CD4-positive, CD25-positive, alpha-beta regulatory T cell (primary cell): ENCODE measurements at regions not wholly inside any gene's neighbourhood (a gene's known extent, or its start where the extent isn't known, plus 50 kb on each side); places are given as distances from the start of the nearest gene placed in this dataset.

Experiments used
- ATAC-seq, 2 donors: fragments of 150-1000 bp; cut with Tn5 transposase; one replicate each; pipeline ENCODE4 v1.10.0; 2021; ENCODE audit warnings: low read depth in 2 of 2, moderate number of reproducible peaks in 2 of 2, moderate library complexity in 1 of 2
- DNase-seq, 3 donors: peaks; one replicate each; pipeline versions ENCODE4 v3.0.0 to v3.0.0-alpha.2; 2012 to 2022; ENCODE audit warnings: mixed read lengths in 1 of 3
- H3K27ac ChIP-seq: one replicate; pipeline ENCODE4 v1.7.0; 2013; ENCODE audit warnings: mild to moderate bottlenecking, low read length; ENCODE audit not compliant: insufficient read depth, poor library complexity, severe bottlenecking
- H3K27me3 ChIP-seq: one replicate; pipeline ENCODE4 v1.7.0; 2013; ENCODE audit warnings: low read length; ENCODE audit not compliant: control insufficient read depth, insufficient read depth
- H3K36me3 ChIP-seq: one replicate; pipeline ENCODE4 v1.7.0; 2013; ENCODE audit warnings: mild to moderate bottlenecking, low read length, moderate library complexity; ENCODE audit not compliant: control insufficient read depth, insufficient read depth
- H3K4me1 ChIP-seq: 2 replicates; pipeline ENCODE4 v1.7.0; 2013; ENCODE audit warnings: mild to moderate bottlenecking, low read length; ENCODE audit not compliant: insufficient read depth, control insufficient read depth, poor library complexity, severe bottlenecking
- H3K4me3 ChIP-seq: one replicate; pipeline ENCODE4 v1.7.0; 2013; ENCODE audit warnings: low read depth, mild to moderate bottlenecking, low read length, moderate library complexity
- H3K9me3 ChIP-seq, 2 experiments: 1 replicate in 1 of 2; 2 replicates in 1 of 2; pipeline ENCODE4 v1.7.0; 2013; ENCODE audit warnings: low read length in 2 of 2, mild to moderate bottlenecking in 1 of 2, moderate library complexity in 1 of 2; ENCODE audit not compliant: control insufficient read depth in 2 of 2
- H3K27ac Mint-ChIP-seq, 3 donors: one replicate each; pipeline ENCODE4 v1.8.0; 2020 to 2022; ENCODE audit warnings: mild to moderate bottlenecking in 3 of 3, mixed read lengths in 3 of 3, moderate library complexity in 2 of 3
- H3K27me3 Mint-ChIP-seq: one replicate; pipeline ENCODE4 v1.8.0; 2022; ENCODE audit warnings: mild to moderate bottlenecking, mixed read lengths
- H3K36me3 Mint-ChIP-seq: one replicate; pipeline ENCODE4 v1.8.0; 2020; ENCODE audit warnings: mixed read lengths
- H3K4me1 Mint-ChIP-seq, 4 donors: one replicate each; pipeline ENCODE4 v1.8.0; 2020 to 2022; ENCODE audit warnings: mixed read lengths in 4 of 4, mild to moderate bottlenecking in 1 of 4
- H3K4me3 Mint-ChIP-seq, 4 donors: one replicate each; pipeline ENCODE4 v1.8.0; 2020 to 2022; ENCODE audit warnings: mild to moderate bottlenecking in 4 of 4, mixed read lengths in 4 of 4, moderate library complexity in 3 of 4
- H3K9me3 Mint-ChIP-seq, 7 donors: one replicate each; pipeline ENCODE4 v1.8.0; 2020 to 2022; ENCODE audit warnings: mixed read lengths in 7 of 7, mild to moderate bottlenecking in 3 of 7, moderate library complexity in 2 of 7

GRCh38 chr2:51516667-51517066 is 484.7 kb upstream of the NRXN1 start:
- Histone ChIP-seq H3K27me3 (no peaks in the 10 kb centered on the region), H3K9me3 (peaks cover 0 to 2% of the 10 kb centered on the region in 2 experiments), H3K27ac (no peak overlapping the region), H3K36me3 (no peaks in the 10 kb centered on the region), H3K4me1 (no peaks in the 10 kb centered on the region), H3K4me3 (no peak overlapping the region)
- DNase-seq: no peak
- Mint-ChIP-seq H3K27ac (no peak overlapping the region), H3K9me3 (peaks cover 6 to 25% (median 10%) of the 10 kb centered on the region in 7 donors), H3K4me3 (no peak overlapping the region), H3K4me1 (no peaks in the 10 kb centered on the region), H3K27me3 (no peaks in the 10 kb centered on the region), H3K36me3 (no peaks in the 10 kb centered on the region)
- no peak for ATAC-seq

GRCh38 chr2:51511002-51511401 is 479.1 kb upstream of the NRXN1 start:
- Mint-ChIP-seq H3K4me3 (no peak overlapping the region), H3K27me3 (no peaks in the 10 kb centered on the region)
- no peak for ATAC-seq

GRCh38 chr2:51510303-51510702 is 478.4 kb upstream of the NRXN1 start:
- no peaks in the 10 kb centered on the region for H3K27me3 ChIP-seq
- no peaks in the 10 kb centered on the region for H3K27me3 Mint-ChIP-seq
- no peaks in the 10 kb centered on the region for H3K36me3 Mint-ChIP-seq
- no peak for ATAC-seq
- H3K27ac ChIP-seq: no peak overlapping the region
- no peak overlapping the region for H3K4me3 Mint-ChIP-seq
- no peaks in the 10 kb centered on the region for H3K36me3 ChIP-seq
- no peak overlapping the region for H3K27ac Mint-ChIP-seq
- H3K4me3 ChIP-seq: no peak overlapping the region
- no peaks in the 10 kb centered on the region for H3K4me1 ChIP-seq
- H3K9me3 ChIP-seq: peaks cover 0 to 5% of the 10 kb centered on the region in 2 experiments
- no peak for DNase-seq
- no peaks in the 10 kb centered on the region for H3K4me1 Mint-ChIP-seq
- peaks cover 3 to 22% (median 8%) of the 10 kb centered on the region in 7 donors for H3K9me3 Mint-ChIP-seq

More at GRCh38 chr2:51511002-51511401, 479.1 kb upstream of the NRXN1 start:
- Mint-ChIP-seq H3K4me1 (no peaks in the 10 kb centered on the region), H3K9me3 (peaks cover 3 to 22% (median 8%) of the 10 kb centered on the region in 7 donors), H3K36me3 (no peaks in the 10 kb centered on the region), H3K27ac (no peak overlapping the region)
- DNase-seq: no peak
- H3K4me1 ChIP-seq: no peaks in the 10 kb centered on the region
- no peaks in the 10 kb centered on the region for H3K36me3 ChIP-seq
- no peaks in the 10 kb centered on the region for H3K27me3 ChIP-seq
- no peak overlapping the region for H3K4me3 ChIP-seq
- no peak overlapping the region for H3K27ac ChIP-seq
- H3K9me3 ChIP-seq: peaks cover 0 to under 1% of the 10 kb centered on the region in 2 experiments

- Histone ChIP-seq H3K9me3 (peaks cover 3 to 5% of the 10 kb centered on the region in 2 experiments), H3K4me1 (no peaks in the 10 kb centered on the region), H3K27ac (no peak overlapping the region), H3K36me3 (no peaks in the 10 kb centered on the region), H3K4me3 (no peak overlapping the region), H3K27me3 (no peaks in the 10 kb centered on the region)
- H3K27me3 Mint-ChIP-seq: no peaks in the 10 kb centered on the region
- peaks cover 3 to 16% (median 8%) of the 10 kb centered on the region in 7 donors for H3K9me3 Mint-ChIP-seq
- no peak overlapping the region for H3K27ac Mint-ChIP-seq
- H3K4me1 Mint-ChIP-seq: no peaks in the 10 kb centered on the region
- no peaks in the 10 kb centered on the region for H3K36me3 Mint-ChIP-seq
- no peak for ATAC-seq
- no peak overlapping the region for H3K4me3 Mint-ChIP-seq
- no peak for DNase-seq
Measured at GRCh38 chr2:51505533-51505932, 473.6 kb upstream of the NRXN1 start.

GRCh38 chr2:51490576-51491234 is 458.8 kb upstream of the NRXN1 start:
- no peak overlapping the region for H3K27ac ChIP-seq
- H3K9me3 ChIP-seq: peaks cover 0 to 3% of the 10 kb centered on the region in 2 experiments
- no peak overlapping the region for H3K4me3 Mint-ChIP-seq
- no peaks in the 10 kb centered on the region for H3K27me3 ChIP-seq
- no peak for DNase-seq
- no peak for ATAC-seq
- H3K36me3 Mint-ChIP-seq: no peaks in the 10 kb centered on the region
- H3K4me3 ChIP-seq: no peak overlapping the region
- H3K27me3 Mint-ChIP-seq: no peaks in the 10 kb centered on the region
- no peaks in the 10 kb centered on the region for H3K4me1 Mint-ChIP-seq
- no peak overlapping the region for H3K27ac Mint-ChIP-seq
- H3K9me3 Mint-ChIP-seq: peaks cover 5 to 39% (median 9%) of the 10 kb centered on the region in 7 donors
- H3K4me1 ChIP-seq: no peaks in the 10 kb centered on the region
- no peaks in the 10 kb centered on the region for H3K36me3 ChIP-seq

- no peak overlapping the region for H3K4me3 Mint-ChIP-seq
Measured at GRCh38 chr2:51484605-51485004, 452.7 kb upstream of the NRXN1 start.

GRCh38 chr2:51483720-51484119 is 451.8 kb upstream of the NRXN1 start:
- Histone ChIP-seq H3K9me3 (peaks cover 0 to 3% of the 10 kb centered on the region in 2 experiments), H3K4me3 (no peak overlapping the region), H3K27me3 (no peaks in the 10 kb centered on the region), H3K27ac (no peak overlapping the region), H3K4me1 (no peaks in the 10 kb centered on the region), H3K36me3 (no peaks in the 10 kb centered on the region)
- no peak overlapping the region for H3K27ac Mint-ChIP-seq
- ATAC-seq: no peak
- H3K36me3 Mint-ChIP-seq: no peaks in the 10 kb centered on the region
- H3K4me3 Mint-ChIP-seq: no peak overlapping the region
- DNase-seq: no peak
- no peaks in the 10 kb centered on the region for H3K4me1 Mint-ChIP-seq
- H3K27me3 Mint-ChIP-seq: no peaks in the 10 kb centered on the region
- H3K9me3 Mint-ChIP-seq: peaks cover 0 to 51% (median 7%) of the 10 kb centered on the region in 7 donors

More at GRCh38 chr2:51484605-51485004, 452.7 kb upstream of the NRXN1 start:
- no peaks in the 10 kb centered on the region for H3K36me3 Mint-ChIP-seq
- DNase-seq (no peak), ATAC-seq (no peak)
- Histone ChIP-seq H3K36me3 (no peaks in the 10 kb centered on the region), H3K27ac (no peak overlapping the region), H3K4me1 (no peaks in the 10 kb centered on the region), H3K9me3 (peaks cover 0 to 3% of the 10 kb centered on the region in 2 experiments), H3K27me3 (no peaks in the 10 kb centered on the region), H3K4me3 (no peak overlapping the region)
- H3K27me3 Mint-ChIP-seq: no peaks in the 10 kb centered on the region
- H3K9me3 Mint-ChIP-seq: peaks cover 0 to 49% (median 7%) of the 10 kb centered on the region in 7 donors
- H3K4me1 Mint-ChIP-seq: no peaks in the 10 kb centered on the region
- H3K27ac Mint-ChIP-seq: no peak overlapping the region

GRCh38 chr2:51472783-51473182 is 440.9 kb upstream of the NRXN1 start:
- Mint-ChIP-seq H3K27ac (no peak overlapping the region), H3K4me3 (no peak overlapping the region), H3K4me1 (no peaks in the 10 kb centered on the region), H3K36me3 (no peaks in the 10 kb centered on the region), H3K9me3 (peaks cover 2 to 20% (median 6%) of the 10 kb centered on the region in 7 donors), H3K27me3 (no peaks in the 10 kb centered on the region)
- Histone ChIP-seq H3K36me3 (no peaks in the 10 kb centered on the region), H3K4me1 (no peaks in the 10 kb centered on the region), H3K27me3 (no peaks in the 10 kb centered on the region), H3K4me3 (no peak overlapping the region), H3K9me3 (peaks cover 0 to 2% of the 10 kb centered on the region in 2 experiments), H3K27ac (no peak overlapping the region)
- no peak for ATAC-seq
- DNase-seq: no peak
